GM13977 (cell line): ENCODE measurements at regions not wholly inside any gene's neighbourhood (a gene's known extent, or its start where the extent isn't known, plus 50 kb on each side); places are given as distances from the start of the nearest gene placed in this dataset.

ENCODE experiments used
- DNase-seq: peaks from one replicate; pipeline ENCODE4 v3.0.0; 2012; ENCODE audit warnings: low spot score
- CTCF ChIP-seq: IDR thresholded peaks from 2 replicates; pipeline ENCODE4 v1.5.1; 2012; ENCODE audit warnings: mild to moderate bottlenecking, control low read depth; ENCODE audit not compliant: insufficient read depth; ENCODE audit errors: extremely low read depth, missing control alignments
- in situ Hi-C: fragments of 300-500 bp; cut with MboI; formaldehyde crosslinking; loops from one replicate; pipeline ENCODE4 v1.12.0; 2022; ENCODE audit warnings: low sequenced_read_pairs, low pct_unique_long_range_greater_than_20kb, mixed read lengths, inconsistent platforms; ENCODE audit not compliant: unreplicated experiment

DNA sequence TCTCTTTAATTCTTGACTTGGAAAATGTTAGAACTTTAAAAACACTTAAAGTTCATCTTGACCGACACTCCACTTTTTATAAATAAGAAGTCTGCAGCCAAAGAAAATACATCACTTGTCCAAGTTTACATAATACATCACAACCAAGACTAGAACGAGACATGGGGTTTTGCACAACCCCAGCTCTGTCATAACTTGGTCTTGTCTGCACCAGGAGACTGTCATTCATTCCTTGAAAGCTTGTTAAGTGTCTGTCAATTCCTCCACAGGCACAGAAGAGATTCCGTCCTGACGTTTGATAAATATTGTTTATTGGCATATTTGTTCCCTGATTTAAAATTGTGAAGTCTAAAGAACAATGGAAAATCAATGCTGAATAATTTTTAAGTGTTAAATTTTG is 139.5 kb upstream of the SETBP1 start:
- no peak for TF ChIP-seq CTCF
- DNase-seq, result no peak
- in situ Hi-C loops, result no loop called here

DNA sequence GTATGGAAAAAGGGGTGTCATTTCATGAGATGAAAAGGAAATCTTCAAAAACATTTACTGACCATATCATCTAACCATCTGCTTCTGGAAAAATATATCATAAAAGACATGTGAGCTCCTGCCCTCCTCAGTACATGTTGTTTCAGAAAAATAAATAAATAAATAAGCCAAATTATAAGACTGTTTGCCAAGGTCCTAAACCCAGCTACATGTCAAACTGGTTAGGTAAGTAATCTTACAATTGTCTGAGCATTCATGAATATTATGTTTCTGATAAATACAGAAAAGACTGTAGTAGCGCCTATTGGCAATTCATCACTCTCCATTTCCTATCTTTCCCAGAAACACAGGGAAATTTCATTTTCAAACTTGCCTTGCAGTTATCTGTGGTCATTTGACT is 138.9 kb upstream of the SETBP1 start:
- no peak for DNase-seq
- in situ Hi-C loops, result no loop called here
- no peak for TF ChIP-seq CTCF

DNA sequence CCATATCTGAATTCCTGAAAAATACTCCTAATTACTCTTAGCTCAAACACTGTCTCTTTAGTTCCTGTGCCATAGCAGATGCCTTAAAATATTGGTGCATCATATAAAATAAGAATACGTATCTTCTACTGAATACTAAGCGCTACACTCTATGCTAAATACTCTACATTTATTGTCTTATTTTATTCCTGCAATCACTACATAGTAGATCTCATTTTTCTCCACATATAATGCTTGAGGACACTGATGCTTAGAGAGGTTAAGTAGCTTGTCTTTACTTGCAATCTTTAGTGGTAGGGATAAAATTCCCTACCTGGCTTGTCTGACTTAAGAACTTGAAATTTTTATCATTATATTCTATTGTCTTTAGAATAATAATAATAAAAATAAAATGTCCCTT is 137.3 kb upstream of the SETBP1 start:
- DNase-seq, result no peak
- in situ Hi-C loops, result no loop called here
- TF ChIP-seq CTCF, result no peak

- in situ Hi-C loops, result no loop called here
- no peak for TF ChIP-seq CTCF
- DNase-seq, result no peak
These were observed 135.2 kb upstream of the SETBP1 start for GRCh38 chr18:44545359-44545985.

DNA sequence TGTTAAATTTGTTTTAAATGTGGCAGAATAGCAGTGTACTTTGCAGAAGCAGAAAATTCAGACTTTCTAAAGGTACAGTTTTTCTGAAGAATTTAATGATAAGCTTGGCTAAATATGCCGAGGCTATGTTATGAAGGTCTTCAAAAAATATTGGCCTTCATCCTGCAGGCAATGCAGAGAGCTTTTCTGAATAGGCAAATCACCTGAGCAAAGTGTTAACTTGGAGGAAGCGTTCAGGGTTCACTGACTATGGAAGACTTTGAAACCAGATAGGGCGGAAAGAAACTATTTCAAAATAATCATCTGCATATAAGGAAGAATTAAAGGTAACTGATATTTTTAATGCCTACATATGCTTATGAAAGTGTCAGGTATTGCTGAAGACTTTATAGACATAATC is 133.7 kb upstream of the SETBP1 start:
- no peak for DNase-seq
- TF ChIP-seq CTCF, result no peak
- in situ Hi-C loops, result no loop called here

- TF ChIP-seq CTCF, result no peak
- DNase-seq, result no peak
- in situ Hi-C loops, result no loop called here
These were observed 132.1 kb upstream of the SETBP1 start for GRCh38 chr18:44548291-44549221.
